GM21381 (cell line): ENCODE measurements at regions not wholly inside any gene's neighbourhood (a gene's known extent, or its start where the extent isn't known, plus 50 kb on each side); places are given as distances from the start of the nearest gene placed in this dataset.

Experiments
- ATAC-seq: cut with Tn5 transposase; IDR thresholded peaks from one replicate; pipeline ENCODE4 v1.9.1; 2021; ENCODE audit warnings: mild to moderate bottlenecking, moderate library complexity; ENCODE audit not compliant: unreplicated experiment

DNA sequence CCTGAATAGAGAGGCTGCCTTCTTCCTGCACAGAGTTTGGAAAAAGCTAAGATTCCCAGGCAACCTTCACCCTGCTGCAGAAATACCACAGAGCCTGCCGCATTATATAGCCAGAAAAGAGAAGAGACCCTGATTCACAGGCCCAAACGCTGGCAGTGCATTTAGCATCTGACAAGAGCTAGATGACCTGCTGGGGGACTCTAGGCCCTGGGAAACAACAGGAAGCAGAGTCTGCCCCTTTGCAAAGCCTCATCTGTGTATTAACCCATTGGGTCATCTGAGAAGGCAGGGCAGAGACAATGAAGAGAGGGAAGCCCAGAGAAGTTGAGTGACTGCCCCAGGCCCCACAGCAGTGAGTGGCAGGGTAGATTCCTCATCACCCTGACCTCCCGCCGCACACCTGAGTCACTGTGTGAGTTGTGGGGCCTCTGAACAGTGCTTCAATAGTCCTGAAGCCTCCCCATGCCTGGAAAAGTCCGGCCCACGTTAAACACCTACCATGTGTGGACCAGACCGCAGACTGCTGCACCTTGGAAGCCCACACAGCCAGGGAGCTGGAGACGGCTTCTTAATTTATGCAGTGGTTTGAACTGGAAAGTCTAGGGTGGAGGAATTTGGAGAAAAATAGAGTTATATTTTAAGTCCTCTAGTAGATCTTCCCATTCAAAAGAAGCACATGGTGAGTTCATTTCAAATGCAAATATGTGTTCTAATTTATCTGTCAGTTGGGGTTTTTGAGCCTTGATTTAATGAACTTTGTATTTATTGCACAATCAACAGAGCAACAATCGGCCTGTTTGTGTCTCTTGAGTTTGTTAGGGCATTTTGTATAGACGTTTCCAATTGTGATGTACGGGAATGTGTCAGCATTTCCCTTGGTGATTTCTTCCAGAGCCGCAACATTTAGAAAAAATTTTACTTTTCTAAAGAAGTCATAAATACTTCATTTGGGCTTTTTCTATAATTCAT is 80.4 kb upstream of the GPR26 start:
- no peak for ATAC-seq

DNA sequence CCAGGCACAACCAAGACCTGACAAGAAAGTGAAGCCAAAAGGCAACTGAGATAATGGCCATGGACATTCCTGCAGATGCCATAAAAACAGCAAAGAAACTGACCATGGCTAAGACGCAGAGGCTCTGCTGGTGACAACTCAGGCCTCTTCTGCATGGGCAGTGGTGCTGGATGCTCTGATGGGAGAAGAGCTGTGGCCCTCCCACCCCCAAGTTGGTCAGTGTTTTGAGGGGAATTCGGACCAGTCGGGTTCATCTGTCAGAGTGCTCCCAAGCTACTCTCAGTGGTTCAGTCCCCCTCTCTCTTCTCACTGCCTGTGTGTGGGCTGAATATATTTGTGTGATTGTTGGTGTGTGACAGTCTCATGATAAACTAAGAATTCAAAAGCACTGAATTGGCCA is 79.0 kb upstream of the GPR26 start:
- ATAC-seq: no peak

DNA sequence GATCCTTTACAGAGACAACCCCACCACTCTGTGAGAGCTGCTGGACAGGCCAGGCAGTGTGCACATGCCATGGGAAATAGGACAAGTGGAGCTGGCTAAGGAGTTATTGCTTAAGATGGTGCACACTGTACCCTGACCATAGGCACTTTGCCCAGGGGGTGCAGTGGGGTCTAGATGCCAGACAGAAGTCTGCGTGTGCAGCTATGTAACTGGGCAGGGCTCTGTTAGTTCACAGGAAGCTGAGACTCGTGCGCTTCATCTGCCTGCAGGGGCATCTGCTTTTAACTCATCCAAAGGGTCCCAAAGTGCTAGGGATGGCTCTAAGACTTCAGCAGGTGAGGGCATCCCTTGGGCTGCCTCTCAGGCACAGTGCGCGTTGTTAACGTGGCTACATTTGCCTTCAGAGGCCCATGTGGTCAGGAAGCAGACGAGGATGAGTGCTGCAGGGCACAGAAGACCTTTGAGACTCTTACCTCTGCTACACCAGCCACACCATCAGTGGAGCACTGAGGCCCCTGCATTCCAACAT is 77.7 kb upstream of the GPR26 start:
- ATAC-seq: no peak

DNA sequence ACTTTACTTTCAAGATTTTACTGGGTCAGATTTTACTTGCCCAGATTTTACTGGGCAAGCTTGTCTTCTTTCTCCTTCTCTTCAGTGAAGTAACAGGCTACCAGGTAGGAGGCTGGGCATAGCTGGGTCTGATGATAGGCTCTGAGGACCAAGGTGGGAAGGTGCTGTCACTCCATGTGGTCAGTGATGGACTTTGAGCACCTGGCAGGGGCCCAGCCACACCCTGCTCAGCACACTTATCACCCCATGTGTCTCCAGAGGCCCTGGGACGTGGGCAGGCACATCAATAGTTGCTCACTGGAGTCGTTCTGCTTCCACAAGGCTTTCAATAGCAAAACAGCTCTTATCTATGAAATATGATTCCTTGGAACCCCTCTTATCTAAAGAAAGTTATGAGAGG is 70.5 kb upstream of the GPR26 start:
- ATAC-seq: no peak

DNA sequence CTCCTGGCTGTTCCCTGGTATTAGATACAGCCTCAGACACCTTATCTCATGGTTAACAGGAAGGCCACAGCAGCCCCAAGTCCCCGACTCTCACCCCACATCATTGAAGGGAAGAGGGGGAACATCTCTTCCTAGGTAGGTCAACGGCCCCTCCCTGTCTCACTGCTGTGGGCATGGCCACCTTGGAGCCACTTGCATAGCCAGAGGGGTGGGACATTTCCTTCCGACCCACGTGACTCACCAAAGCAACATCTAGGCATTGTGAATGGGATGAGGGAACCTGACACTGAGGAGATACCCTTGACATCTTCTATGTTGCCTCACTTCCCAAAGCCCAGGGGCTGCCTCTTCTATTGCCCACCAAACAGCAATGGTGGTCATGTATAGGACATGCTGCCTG is 68.5 kb upstream of the GPR26 start:
- ATAC-seq: no peak

DNA sequence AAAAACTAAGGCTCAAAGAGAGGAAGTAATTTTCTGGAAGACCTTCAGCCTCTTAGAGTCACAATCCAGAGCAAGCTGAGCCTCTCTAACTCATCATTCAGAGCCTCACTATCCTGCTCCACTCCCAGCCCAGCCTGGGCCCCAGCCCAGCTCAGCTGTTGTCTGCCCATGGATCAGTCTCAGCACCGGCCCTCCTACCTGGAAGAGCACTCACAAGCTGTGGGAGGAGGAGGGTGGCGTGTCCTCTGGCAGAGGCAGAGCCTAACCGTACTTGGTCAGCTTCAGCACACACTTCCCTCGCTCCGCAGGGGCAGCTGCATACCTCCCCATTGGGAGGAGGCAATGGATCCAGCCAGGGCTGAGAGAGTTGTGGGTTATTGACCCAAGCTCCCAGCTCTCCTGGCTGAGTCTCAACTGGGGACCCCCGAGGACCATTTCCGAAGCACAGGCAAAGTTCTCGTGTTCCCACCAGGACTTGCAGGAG is 66.7 kb upstream of the GPR26 start:
- no peak for ATAC-seq

DNA sequence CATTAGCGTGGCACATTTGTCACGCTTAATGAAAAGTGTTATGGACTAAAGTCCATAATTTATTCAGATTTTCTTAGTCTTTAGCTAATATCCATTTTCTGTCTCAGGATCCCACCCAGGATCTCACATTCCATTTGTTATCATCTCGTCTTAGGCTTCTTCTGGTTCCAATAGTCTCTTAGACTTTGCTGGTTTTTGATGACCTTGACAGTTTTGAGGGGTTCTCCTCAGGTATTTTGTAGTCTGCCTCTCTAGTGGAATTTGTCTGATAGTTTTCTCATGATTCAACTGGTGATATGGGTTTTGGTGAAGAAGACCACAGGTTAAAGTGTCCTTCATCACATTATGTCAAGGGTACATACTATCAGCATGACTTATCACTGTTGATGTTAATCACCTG is 66.0 kb upstream of the GPR26 start:
- ATAC-seq: no peak

DNA sequence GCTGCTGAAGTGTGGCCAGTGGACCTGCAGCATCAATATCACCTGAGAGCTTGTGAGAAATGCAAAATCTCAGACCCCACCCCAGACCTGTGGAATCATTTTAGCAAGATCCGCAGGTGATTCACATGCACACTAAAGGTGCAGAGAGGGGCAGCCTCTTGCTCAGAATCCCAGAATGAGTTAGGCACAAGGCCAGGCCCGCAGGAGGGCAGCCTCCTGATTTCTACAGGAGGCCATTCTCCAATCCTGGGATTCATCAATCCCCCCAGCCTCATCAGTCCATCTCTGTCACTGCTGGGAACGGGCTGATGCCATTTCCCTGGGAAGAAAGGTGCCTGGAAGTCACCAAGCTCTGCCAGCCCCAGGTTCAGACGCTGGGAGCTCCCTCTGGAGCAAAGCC is 63.0 kb upstream of the GPR26 start:
- no peak for ATAC-seq

DNA sequence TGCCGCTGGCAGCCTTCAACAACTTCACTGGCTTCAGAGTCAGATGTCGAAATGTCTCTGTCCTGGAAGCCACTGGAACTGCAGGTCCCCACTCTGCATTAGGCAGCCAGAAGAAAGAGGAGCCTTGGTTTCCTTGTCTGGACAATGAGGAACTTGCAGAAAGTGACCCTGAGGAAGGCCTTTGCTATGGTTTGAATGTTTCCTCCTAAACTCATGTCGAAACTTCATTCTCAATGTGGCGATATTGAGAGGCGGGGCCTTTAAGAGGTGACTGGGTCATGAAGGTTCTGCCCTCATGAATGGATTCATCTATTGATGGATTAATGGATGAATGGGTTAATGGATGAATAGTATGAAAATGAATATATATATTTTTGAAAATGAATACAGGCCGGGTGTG is 61.6 kb upstream of the GPR26 start:
- ATAC-seq: no peak

DNA sequence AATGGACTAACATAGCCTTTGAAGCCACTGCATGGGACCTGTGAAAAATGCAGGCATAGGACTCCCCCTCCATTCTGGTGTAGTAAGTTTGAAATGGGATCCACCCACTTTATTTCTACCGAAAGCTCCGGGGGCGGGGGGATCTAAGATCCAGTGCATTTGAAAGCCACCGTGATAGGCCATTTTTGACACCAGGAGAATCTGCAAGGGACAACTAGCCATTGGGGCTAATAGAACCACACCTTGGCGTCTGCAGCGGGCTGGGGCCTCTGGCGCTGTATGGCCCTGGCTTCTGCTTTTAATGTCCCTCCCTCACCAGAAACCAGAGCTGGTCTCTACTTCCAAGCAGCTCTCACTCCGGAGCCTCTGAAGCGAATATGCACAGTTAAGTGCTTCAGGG is 60.1 kb upstream of the GPR26 start:
- ATAC-seq: no peak

DNA sequence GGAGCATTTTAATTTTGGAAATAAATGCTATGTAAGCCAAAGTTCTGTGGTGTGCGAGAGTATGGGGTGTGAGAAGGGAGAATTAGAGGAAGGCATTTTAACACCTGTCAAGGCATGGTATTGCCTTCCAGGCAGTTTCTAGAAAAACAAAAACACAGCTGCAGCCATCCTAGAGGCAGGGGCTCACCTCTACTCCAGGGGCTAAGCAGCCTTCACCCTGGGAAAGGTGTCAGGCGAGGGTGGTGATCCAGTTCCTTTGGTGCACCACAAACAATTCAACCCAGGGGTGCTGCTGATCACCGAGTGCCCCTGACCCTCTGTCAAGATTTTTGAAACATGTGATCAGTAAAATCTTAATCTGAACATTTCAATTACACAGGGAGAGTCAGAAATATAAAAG is 59.2 kb upstream of the GPR26 start:
- no peak for ATAC-seq

DNA sequence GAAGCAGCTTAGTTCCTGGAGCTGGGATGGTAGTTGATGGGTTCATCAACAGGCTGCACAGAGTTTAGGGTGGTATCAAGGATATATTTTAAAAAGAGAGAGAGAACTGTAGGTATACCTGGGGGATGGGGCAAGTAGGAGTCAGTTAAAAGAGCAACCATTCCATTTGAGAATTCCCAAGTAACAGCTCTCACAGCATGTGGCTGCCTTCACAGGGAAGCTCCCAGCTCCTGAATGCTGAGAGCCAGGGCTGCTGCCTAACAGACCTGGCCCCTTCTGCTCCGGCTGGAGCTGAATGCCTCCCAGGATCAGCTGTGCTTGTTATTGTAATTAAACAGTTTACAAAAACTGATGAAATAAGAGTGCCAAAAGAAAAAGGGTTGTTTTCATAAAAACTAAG is 58.8 kb upstream of the GPR26 start:
- ATAC-seq: no peak

DNA sequence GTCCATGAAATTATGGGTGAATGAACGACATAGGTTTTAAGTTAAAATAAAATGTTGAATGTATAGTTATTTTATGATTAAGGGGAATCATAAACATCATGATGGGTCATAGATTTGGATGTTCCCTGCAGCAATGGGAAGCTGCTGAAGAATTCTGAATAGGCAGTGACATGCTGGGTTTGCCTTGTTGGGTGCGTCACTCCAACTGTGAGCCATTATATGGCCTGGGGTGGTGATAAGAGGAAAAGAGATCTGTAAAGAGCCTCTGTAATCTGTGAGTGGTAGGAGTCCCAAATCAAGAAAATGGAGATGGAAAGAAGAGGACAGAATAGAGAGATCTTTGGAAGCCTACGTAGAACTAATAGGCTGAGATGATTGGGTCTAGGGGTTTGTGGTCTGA is 58.1 kb upstream of the GPR26 start:
- no peak for ATAC-seq

DNA sequence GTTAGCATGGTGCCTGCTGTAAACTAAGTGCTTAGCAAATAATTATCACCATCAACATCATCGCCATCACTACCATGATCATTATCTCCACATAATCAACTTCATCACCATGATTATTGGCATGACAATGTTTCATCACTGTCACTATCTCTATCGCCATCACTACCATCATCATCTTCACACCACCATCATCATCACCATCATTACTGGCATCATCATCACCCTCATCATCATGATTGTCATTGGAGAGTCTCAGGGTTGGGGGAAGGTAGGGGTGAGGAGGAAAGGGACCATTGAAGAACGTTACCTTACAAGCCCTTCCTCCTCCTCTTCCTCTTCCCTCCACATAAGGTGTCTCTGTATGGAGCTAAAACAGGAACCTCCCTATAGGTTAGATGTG is 54.9 kb upstream of the GPR26 start:
- no peak for ATAC-seq

DNA sequence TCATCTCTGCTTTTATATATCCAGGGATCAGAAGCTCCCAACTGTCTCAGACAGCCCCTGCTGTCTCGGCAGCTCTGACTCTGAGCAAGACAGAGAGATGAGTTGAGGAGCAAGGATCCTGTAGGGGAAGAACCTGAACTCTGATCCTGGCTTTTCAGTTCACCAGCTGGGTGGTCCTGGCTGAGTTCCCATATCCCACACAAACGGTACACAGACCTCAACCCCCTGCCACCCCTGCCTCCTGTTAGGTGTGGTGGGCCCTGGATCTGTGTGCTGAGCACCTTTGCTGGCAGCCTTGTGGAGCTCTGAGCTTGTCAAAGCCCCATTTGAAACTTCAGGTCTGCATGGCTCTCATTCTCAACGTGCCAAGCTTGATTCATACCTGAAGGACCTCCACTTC is 54.3 kb upstream of the GPR26 start:
- ATAC-seq: no peak

DNA sequence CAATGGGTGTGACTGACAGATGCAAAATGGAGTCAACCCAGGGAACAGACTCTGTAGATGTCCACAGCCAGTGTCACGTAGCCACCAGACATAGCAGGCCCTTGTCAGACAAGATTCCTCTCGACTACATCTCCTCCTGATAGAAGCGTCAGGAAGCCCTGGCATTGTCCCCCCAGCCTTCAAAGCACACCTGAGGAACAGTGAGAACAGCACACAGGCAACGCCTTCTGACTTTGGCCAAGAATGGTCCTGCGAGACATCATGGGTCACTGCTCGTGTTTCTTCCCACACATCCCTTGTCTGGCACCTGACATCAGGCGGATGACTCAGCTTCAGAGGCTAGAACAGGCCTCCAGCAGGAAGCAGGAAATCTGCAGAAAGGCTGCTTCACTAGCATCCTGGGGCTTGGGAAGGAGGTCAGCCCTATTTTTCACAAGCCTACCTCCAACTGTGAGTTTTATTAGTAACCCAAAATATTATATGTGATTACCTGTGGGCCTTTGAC is 52.8 kb upstream of the GPR26 start:
- ATAC-seq: no peak

DNA sequence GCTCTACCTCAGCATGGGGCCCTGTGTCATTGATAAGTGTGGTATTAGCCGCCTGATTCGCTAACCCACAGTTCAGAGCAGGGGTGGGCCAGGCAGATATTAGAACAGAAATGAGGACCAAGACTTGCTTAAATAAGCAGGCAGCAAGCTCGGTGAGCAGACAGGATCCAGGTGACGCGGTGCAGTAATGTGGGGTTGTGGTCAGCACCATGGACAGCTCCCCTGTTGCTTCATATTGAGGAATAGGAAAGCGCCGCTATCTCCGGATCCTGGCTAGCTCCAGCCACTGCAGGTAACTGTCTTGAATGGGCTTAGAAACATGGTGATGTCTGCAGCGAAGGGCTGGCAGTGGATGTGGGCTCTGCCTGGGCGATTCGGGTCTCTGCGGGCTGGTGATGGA is 51.3 kb upstream of the GPR26 start:
- no peak for ATAC-seq
